Neural progenitor cell (in vitro differentiated cells): ENCODE measurements at regions not wholly inside any gene's neighbourhood (a gene's known extent, or its start where the extent isn't known, plus 50 kb on each side); places are given as distances from the start of the nearest gene placed in this dataset.
"Not testable (repeated sequence)": the region's sequence is repeated elsewhere in the genome, so short reads cannot be mapped to it uniquely, and the experiment has no call there.

Experiments used
- DNase-seq: peaks from one replicate; pipeline ENCODE4 v3.0.0-alpha.2; 2016; ENCODE audit warnings: low spot score
- H2AFZ ChIP-seq: fragments of 200-600 bp; sonication (generic); replicated peaks from 2 replicates; pipeline ENCODE4 v1.6.1; 2016; ENCODE audit warnings: antibody characterized with exemption
- H3F3A ChIP-seq: fragments of 200-600 bp; sonication (generic); 2 replicates; pipeline ENCODE4 v1.6.1; 2016; ENCODE audit warnings: antibody characterized with exemption, low read depth
- H3K27ac ChIP-seq: fragments of 200-600 bp; sonication (generic); 2 replicates; pipeline ENCODE4 v1.5.1; 2016; ENCODE audit warnings: mild to moderate bottlenecking
- H3K27me3 ChIP-seq: fragments of 200-600 bp; sonication (generic); 2 replicates; pipeline ENCODE4 v1.6.1; 2016; ENCODE audit warnings: mild to moderate bottlenecking, moderate library complexity
- H3K36me3 ChIP-seq: fragments of 200-600 bp; sonication (generic); 2 replicates; pipeline ENCODE4 v1.5.1; 2016
- H3K4me1 ChIP-seq: fragments of 200-600 bp; sonication (generic); 2 replicates; pipeline ENCODE4 v1.6.1; 2016; ENCODE audit warnings: mixed run types
- H3K4me2 ChIP-seq: fragments of 200-600 bp; sonication (generic); 2 replicates; pipeline ENCODE4 v1.6.1; 2016
- H3K4me3 ChIP-seq: fragments of 200-600 bp; sonication (generic); 2 replicates; pipeline ENCODE4 v1.5.1; 2016
- H3K79me2 ChIP-seq: fragments of 200-600 bp; sonication (generic); 2 replicates; pipeline ENCODE4 v1.6.1; 2016; ENCODE audit warnings: low read depth
- H3K9ac ChIP-seq: fragments of 200-600 bp; sonication (generic); 2 replicates; pipeline ENCODE4 v1.6.1; 2016
- H3K9me3 ChIP-seq: fragments of 200-600 bp; sonication (generic); 2 replicates; pipeline ENCODE4 v1.5.1; 2016; ENCODE audit warnings: low read depth
- H4K20me1 ChIP-seq: fragments of 200-600 bp; sonication (generic); 2 replicates; pipeline ENCODE4 v1.6.1; 2016; ENCODE audit warnings: low read depth
- H3K27ac Mint-ChIP-seq: 3 replicates; pipeline ENCODE4 v1.8.0; 2021; ENCODE audit warnings: mixed read lengths
- H3K27me3 Mint-ChIP-seq: 2 replicates; pipeline ENCODE4 v1.8.0; 2022; ENCODE audit warnings: low read depth, mild to moderate bottlenecking, inconsistent platforms, moderate library complexity, mixed read lengths; ENCODE audit not compliant: insufficient read depth
- H3K36me3 Mint-ChIP-seq: 3 replicates; pipeline ENCODE4 v1.8.0; 2021; ENCODE audit warnings: mixed read lengths
- H3K4me1 Mint-ChIP-seq: 3 replicates; pipeline ENCODE4 v1.8.0; 2021; ENCODE audit warnings: mixed read lengths
- H3K4me3 Mint-ChIP-seq: 3 replicates; pipeline ENCODE4 v1.8.0; 2021; ENCODE audit warnings: mild to moderate bottlenecking, moderate library complexity, mixed read lengths
- H3K9me3 Mint-ChIP-seq: 3 replicates; pipeline ENCODE4 v1.8.0; 2020; ENCODE audit warnings: mixed read lengths
- CTCF ChIP-seq: fragments of 200-600 bp; sonication (generic); IDR thresholded peaks from 2 replicates; pipeline ENCODE4 v1.5.1; 2017; ENCODE audit warnings: antibody characterized with exemption, mild to moderate bottlenecking
- EZH2 ChIP-seq: fragments of 200-600 bp; sonication (generic); IDR thresholded peaks from 2 replicates; pipeline ENCODE4 v1.6.1; 2017; ENCODE audit warnings: antibody characterized with exemption, mild to moderate bottlenecking, moderate library complexity
- EZH2phosphoT487 ChIP-seq: fragments of 200-600 bp; sonication (generic); IDR thresholded peaks from 2 replicates; pipeline ENCODE4 v1.6.1; 2017; ENCODE audit warnings: antibody characterized with exemption

GRCh38 chr5:40353442-40353841 is 326.3 kb upstream of the PTGER4 start:
- H3K9ac ChIP-seq, result no peak overlapping the region
- H4K20me1 ChIP-seq, result no peaks in the 10 kb centered on the region
- H3K36me3 ChIP-seq, result no peaks in the 10 kb centered on the region
- peaks cover 8% of the 10 kb centered on the region for H3K9me3 Mint-ChIP-seq
- H3K27me3 Mint-ChIP-seq, result peaks cover 3% of the 10 kb centered on the region
- DNase-seq, result no peak
- H3K27me3 ChIP-seq, result no peaks in the 10 kb centered on the region
- H3K27ac Mint-ChIP-seq, result no peak overlapping the region
- H3K4me1 Mint-ChIP-seq, result no peaks in the 10 kb centered on the region
- H3K4me3 ChIP-seq, result no peak overlapping the region
- no peak overlapping the region for H3K27ac ChIP-seq
- no peaks in the 10 kb centered on the region for H3K36me3 Mint-ChIP-seq
- no peaks in the 10 kb centered on the region for H3K4me1 ChIP-seq
- no peak for TF ChIP-seq EZH2
- no peak for TF ChIP-seq EZH2phosphoT487
- no peak for TF ChIP-seq CTCF
- no peak overlapping the region for H3K4me3 Mint-ChIP-seq
- H3F3A ChIP-seq, result no peaks in the 10 kb centered on the region
- no peak overlapping the region for H3K4me2 ChIP-seq
- H2AFZ ChIP-seq, result no peak overlapping the region
- no peaks in the 10 kb centered on the region for H3K9me3 ChIP-seq
- H3K79me2 ChIP-seq, result no peaks in the 10 kb centered on the region

- no peak overlapping the region for H3K4me3 ChIP-seq
- DNase-seq, result no peak
- no peak overlapping the region for H3K4me2 ChIP-seq
- H3F3A ChIP-seq, result no peaks in the 10 kb centered on the region
- Mint-ChIP-seq H3K9me3 (peaks cover 10% of the 10 kb centered on the region), H3K27ac (peak overlapping the region; percentile 0), H3K27me3 (peaks cover 3% of the 10 kb centered on the region), H3K36me3 (no peaks in the 10 kb centered on the region), H3K4me3 (no peak overlapping the region), H3K4me1 (no peaks in the 10 kb centered on the region)
- H3K27ac ChIP-seq, result no peak overlapping the region
- no peaks in the 10 kb centered on the region for H4K20me1 ChIP-seq
- no peak overlapping the region for H2AFZ ChIP-seq
- H3K36me3 ChIP-seq, result no peaks in the 10 kb centered on the region
- no peaks in the 10 kb centered on the region for H3K9me3 ChIP-seq
- no peaks in the 10 kb centered on the region for H3K79me2 ChIP-seq
- no peaks in the 10 kb centered on the region for H3K4me1 ChIP-seq
- H3K27me3 ChIP-seq, result no peaks in the 10 kb centered on the region
- H3K9ac ChIP-seq, result no peak overlapping the region
- TF ChIP-seq CTCF, result no peak
- no peak for TF ChIP-seq EZH2phosphoT487
- TF ChIP-seq EZH2, result no peak
Observed at GRCh38 chr5:40347981-40348725, 331.6 kb upstream of the PTGER4 start.

GRCh38 chr5:40346901-40347300 is 332.8 kb upstream of the PTGER4 start:
- Histone ChIP-seq H3K4me1 (no peaks in the 10 kb centered on the region), H3K79me2 (no peaks in the 10 kb centered on the region), H4K20me1 (no peaks in the 10 kb centered on the region), H3K4me3 (no peak overlapping the region), H3K27ac (no peak overlapping the region), H3K27me3 (no peaks in the 10 kb centered on the region), H2AFZ (no peak overlapping the region), H3K9ac (no peak overlapping the region), H3K9me3 (no peaks in the 10 kb centered on the region), H3K36me3 (no peaks in the 10 kb centered on the region), H3K4me2 (no peak overlapping the region), H3F3A (no peaks in the 10 kb centered on the region)
- H3K27ac Mint-ChIP-seq, result no peak overlapping the region
- peaks cover 3% of the 10 kb centered on the region for H3K27me3 Mint-ChIP-seq
- H3K4me3 Mint-ChIP-seq, result no peak overlapping the region
- H3K36me3 Mint-ChIP-seq, result no peaks in the 10 kb centered on the region
- no peak for DNase-seq
- TF ChIP-seq CTCF (no peak), EZH2phosphoT487 (no peak), EZH2 (no peak)
- H3K9me3 Mint-ChIP-seq, result peaks cover 13% of the 10 kb centered on the region
- no peaks in the 10 kb centered on the region for H3K4me1 Mint-ChIP-seq

GRCh38 chr5:40338434-40338833 is 341.3 kb upstream of the PTGER4 start:
- H3K79me2 ChIP-seq, H3K9me3 Mint-ChIP-seq, H2AFZ ChIP-seq, H3K36me3 Mint-ChIP-seq, H3K4me2 ChIP-seq, H3K4me3 Mint-ChIP-seq, H3K27ac Mint-ChIP-seq, H3K27me3 Mint-ChIP-seq, DNase-seq, H3K4me1 Mint-ChIP-seq, H3K4me3 ChIP-seq, H3K36me3 ChIP-seq, H3K27me3 ChIP-seq, H3K4me1 ChIP-seq, H3K27ac ChIP-seq, H3K9me3 ChIP-seq, H4K20me1 ChIP-seq, H3F3A ChIP-seq, H3K9ac ChIP-seq: not testable (repeated sequence)
